ENCODE measurements at regions not wholly inside any gene's neighbourhood (a gene's known extent, or its start where the extent isn't known, plus 50 kb on each side); places are given as distances from the start of the nearest gene placed in this dataset.

- TF ChIP-seq FOXA1 (IDR thresholded peaks at IDR 0.05) (no peak), HDGF (IDR thresholded peaks at IDR 0.05; ENCODE audit: borderline replicate concordance) (no peak), FOXM1 (IDR thresholded peaks at IDR 0.05; ENCODE audit: borderline replicate concordance) (no peak), NFRKB (IDR thresholded peaks at IDR 0.05) (no peak), LEF1 (IDR thresholded peaks at IDR 0.05; ENCODE audit: borderline replicate concordance) (no peak), SP1 (IDR thresholded peaks at IDR 0.05) (no peak), L3MBTL2 (conservative IDR thresholded peaks at IDR 0.05) (no peak), PKNOX1 (IDR thresholded peaks at IDR 0.05) (no peak), FOXK2 (IDR thresholded peaks at IDR 0.05) (no peak), ARNT (IDR thresholded peaks at IDR 0.05) (no peak), CTBP1 (IDR thresholded peaks at IDR 0.05; ENCODE audit: borderline replicate concordance) (no peak), BHLHE40 (IDR thresholded peaks at IDR 0.05; ENCODE audit: borderline replicate concordance) (no peak), TARDBP (IDR thresholded peaks at IDR 0.05) (no peak), ZNF384 (IDR thresholded peaks at IDR 0.05) (no peak), ELF4 (IDR thresholded peaks at IDR 0.05) (no peak), SUZ12 (IDR thresholded peaks at IDR 0.05) (no peak)
- CTCF ChIA-PET = interaction anchor here (0.6 to 0.8 kb wide), 3 partner anchors 9 to 805 kb away, joined by 3 to 6 read pairs (median 4); no protein-coding TSS in a partner anchor
- DNase-seq (ENCODE audit: extremely low spot score) = no peak
- POLR2A ChIA-PET = interaction anchor here (0.9 kb wide), 1 partner anchor 9 kb away, joined by 4 read pairs; no protein-coding TSS in a partner anchor
These were observed 77.1 kb upstream of the FRMD1 start for GRCh38 chr6:168155821-168156741.

DNA sequence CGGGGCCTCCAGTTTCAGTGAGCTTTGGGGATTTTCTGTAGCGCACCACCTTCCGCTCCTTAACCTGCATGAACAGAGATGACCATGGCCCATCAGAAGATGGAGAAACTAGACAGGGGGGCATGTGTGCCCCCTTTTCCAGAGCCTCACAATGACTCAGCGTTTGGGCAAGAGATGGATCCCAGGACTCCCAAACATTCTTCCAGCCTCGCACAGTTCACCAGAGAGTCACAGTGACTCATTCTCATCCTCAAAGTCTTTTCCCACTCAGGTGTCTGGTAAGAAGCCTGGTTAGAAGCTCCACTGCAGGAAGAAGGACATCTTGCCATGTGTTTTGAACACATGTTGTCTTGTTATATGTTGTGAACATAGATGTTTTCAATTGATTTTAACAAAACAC, 76.2 kb upstream of the FRMD1 start:
- ChIA-PET CTCF (no interaction called here), POLR2A (no interaction called here)
- no peak for TF ChIP-seq L3MBTL2 (conservative IDR thresholded peaks at IDR 0.05)
- no peak for TF ChIP-seq TARDBP (IDR thresholded peaks at IDR 0.05)
- TF ChIP-seq PKNOX1 (IDR thresholded peaks at IDR 0.05) = no peak
- no peak for TF ChIP-seq FOXM1 (IDR thresholded peaks at IDR 0.05; ENCODE audit: borderline replicate concordance)
- no peak for TF ChIP-seq SP1 (IDR thresholded peaks at IDR 0.05)
- no peak for TF ChIP-seq ELF4 (IDR thresholded peaks at IDR 0.05)
- no peak for TF ChIP-seq SUZ12 (IDR thresholded peaks at IDR 0.05)
- TF ChIP-seq FOXA1 (IDR thresholded peaks at IDR 0.05) = no peak
- TF ChIP-seq CTBP1 (IDR thresholded peaks at IDR 0.05; ENCODE audit: borderline replicate concordance) = no peak
- no peak for DNase-seq (ENCODE audit: extremely low spot score)

- ChIA-PET POLR2A (interaction anchor here (1.9 kb wide), 1 partner anchor 10 kb away, joined by 4 read pairs; no protein-coding TSS in a partner anchor), CTCF (no interaction called here)
- TF ChIP-seq CTBP1 (IDR thresholded peaks at IDR 0.05; ENCODE audit: borderline replicate concordance) (no peak), L3MBTL2 (conservative IDR thresholded peaks at IDR 0.05) (no peak), ARNT (IDR thresholded peaks at IDR 0.05) (no peak), FOXA1 (IDR thresholded peaks at IDR 0.05) (no peak), SP1 (IDR thresholded peaks at IDR 0.05) (no peak), FOXK2 (IDR thresholded peaks at IDR 0.05) (no peak), ELF4 (IDR thresholded peaks at IDR 0.05) (no peak), NFRKB (IDR thresholded peaks at IDR 0.05) (no peak), FOXM1 (IDR thresholded peaks at IDR 0.05; ENCODE audit: borderline replicate concordance) (no peak), BHLHE40 (IDR thresholded peaks at IDR 0.05; ENCODE audit: borderline replicate concordance) (no peak), PKNOX1 (IDR thresholded peaks at IDR 0.05) (no peak), HDGF (IDR thresholded peaks at IDR 0.05; ENCODE audit: borderline replicate concordance) (no peak), LEF1 (IDR thresholded peaks at IDR 0.05; ENCODE audit: borderline replicate concordance) (no peak), ZNF384 (IDR thresholded peaks at IDR 0.05) (no peak), TARDBP (IDR thresholded peaks at IDR 0.05) (no peak), SUZ12 (IDR thresholded peaks at IDR 0.05) (no peak)
- no peak for DNase-seq (ENCODE audit: extremely low spot score)
These were observed 75.4 kb upstream of the FRMD1 start for GRCh38 chr6:168154263-168154917.

- CTCF ChIA-PET = interaction anchor here (0.7 to 1.0 kb wide), 2 partner anchors 11 to 202 kb away, joined by 3 read pairs; no protein-coding TSS in a partner anchor
- no peak for TF ChIP-seq FOXK2 (IDR thresholded peaks at IDR 0.05)
- no peak for TF ChIP-seq L3MBTL2 (conservative IDR thresholded peaks at IDR 0.05)
- TF ChIP-seq HDGF (IDR thresholded peaks at IDR 0.05; ENCODE audit: borderline replicate concordance) = no peak
- TF ChIP-seq TARDBP (IDR thresholded peaks at IDR 0.05) = no peak
- TF ChIP-seq CTBP1 (IDR thresholded peaks at IDR 0.05; ENCODE audit: borderline replicate concordance) = no peak
- TF ChIP-seq ELF4 (IDR thresholded peaks at IDR 0.05) = no peak
- TF ChIP-seq FOXA1 (IDR thresholded peaks at IDR 0.05) = no peak
- TF ChIP-seq PKNOX1 (IDR thresholded peaks at IDR 0.05) = no peak
- TF ChIP-seq NFRKB (IDR thresholded peaks at IDR 0.05) = no peak
- no peak for TF ChIP-seq LEF1 (IDR thresholded peaks at IDR 0.05; ENCODE audit: borderline replicate concordance)
- no peak for DNase-seq (ENCODE audit: extremely low spot score)
- POLR2A ChIA-PET = interaction anchor here (1.0 to 1.9 kb wide), 2 partner anchors 11 to 19 kb away, joined by 3 to 4 read pairs; no protein-coding TSS in a partner anchor
These were observed 74.5 kb upstream of the FRMD1 start for GRCh38 chr6:168153553-168153952.
